PC-9 (cell line): ENCODE measurements at regions not wholly inside any gene's neighbourhood (a gene's known extent, or its start where the extent isn't known, plus 50 kb on each side); places are given as distances from the start of the nearest gene placed in this dataset.
"Not testable (repeated sequence)": the region's sequence is repeated elsewhere in the genome, so short reads cannot be mapped to it uniquely, and the experiment has no call there.

Experiments used
- BruUV-seq: library from RNA; stranded (reverse); fragments of 400-500 nt; replicated peaks from 2 replicates; lab custom pipeline; 2021; lab: Mats Ljungman, UMichigan
- CTCF ChIA-PET: fragments of 300-600 bp; sonication (Branson Sonifier 250); formaldehyde crosslinking; loops from one replicate; lab custom pipeline; 2022; ENCODE audit warnings: antibody characterized with exemption; lab: Charles Lee
- POLR2A ChIA-PET: fragments of 300-600 bp; sonication (Branson Sonifier 250); formaldehyde crosslinking; loops from one replicate; lab custom pipeline; 2022; ENCODE audit warnings: antibody characterized with exemption; ENCODE audit not compliant: unreplicated experiment; lab: Charles Lee
- DNase-seq, 2 experiments: peaks; one replicate each; pipeline versions ENCODE4 v3.0.0 to v3.0.0-alpha.2; 2015 to 2022; ENCODE audit warnings: mixed read lengths in 1 of 2
- H2AFZ ChIP-seq: fragments of 200-600 bp; sonication (generic); 2 replicates; pipeline ENCODE4 v1.8.1; 2017; ENCODE audit warnings: antibody characterized with exemption
- H3F3A ChIP-seq: fragments of 200-600 bp; sonication (generic); 2 replicates; pipeline ENCODE4 v1.8.1; 2017; ENCODE audit warnings: antibody characterized with exemption, mild to moderate bottlenecking, low read depth; ENCODE audit not compliant: insufficient read depth
- H3K27ac ChIP-seq: fragments of 200-600 bp; sonication (generic); 2 replicates; pipeline ENCODE4 v1.6.1; 2016; ENCODE audit warnings: mixed run types
- H3K27me3 ChIP-seq: fragments of 200-600 bp; sonication (generic); 2 replicates; pipeline ENCODE4 v1.6.1; 2016; ENCODE audit warnings: low read depth, mixed run types; ENCODE audit not compliant: insufficient read depth
- H3K36me3 ChIP-seq: fragments of 200-600 bp; sonication (generic); 2 replicates; pipeline ENCODE4 v1.6.1; 2016; ENCODE audit warnings: low read depth, mixed run types
- H3K4me1 ChIP-seq: fragments of 200-600 bp; sonication (generic); replicated peaks from 2 replicates; pipeline ENCODE4 v1.6.1; 2016; ENCODE audit warnings: mixed run types; ENCODE audit not compliant: insufficient read depth
- H3K4me2 ChIP-seq: fragments of 200-600 bp; sonication (generic); 2 replicates; pipeline ENCODE4 v1.6.1; 2017; ENCODE audit warnings: mixed run types
- H3K4me3 ChIP-seq: fragments of 200-600 bp; sonication (generic); 2 replicates; pipeline ENCODE4 v1.6.1; 2016; ENCODE audit warnings: mixed run types
- H3K79me2 ChIP-seq: fragments of 200-600 bp; sonication (generic); 2 replicates; pipeline ENCODE4 v1.6.1; 2017; ENCODE audit warnings: low read depth, mixed run types
- H3K9me2 ChIP-seq: fragments of 200-600 bp; sonication (generic); 2 replicates; pipeline ENCODE4 v1.8.1; 2017; ENCODE audit warnings: mild to moderate bottlenecking; ENCODE audit not compliant: insufficient read depth
- H3K9me3 ChIP-seq: fragments of 200-600 bp; sonication (generic); 2 replicates; pipeline ENCODE4 v1.8.1; 2016; ENCODE audit warnings: low read depth; ENCODE audit not compliant: insufficient read depth
- H4K20me1 ChIP-seq: fragments of 200-600 bp; sonication (generic); 2 replicates; pipeline ENCODE4 v1.8.1; 2017; ENCODE audit not compliant: insufficient read depth
- CTCF ChIP-seq: fragments of 200-600 bp; sonication (generic); conservative IDR thresholded peaks from 2 replicates; pipeline ENCODE4 v1.6.1; 2017; ENCODE audit warnings: mixed run types, antibody characterized with exemption, mild to moderate bottlenecking, moderate library complexity
- EZH2 ChIP-seq: fragments of 200-600 bp; sonication (generic); IDR thresholded peaks from 2 replicates; pipeline ENCODE4 v1.8.0; 2017; ENCODE audit warnings: antibody characterized with exemption, low read depth
- intact Hi-C: fragments of 100-400 bp; cut with micrococcal nuclease; formaldehyde crosslinking; loops from one replicate; pipeline ENCODE4 v1.10.0; 2022; ENCODE audit not compliant: unreplicated experiment

GRCh38 chr21:17393413-17393812 lies 119.4 kb upstream of the CXADR start:
- ChIA-PET CTCF (no interaction called here), POLR2A (no interaction called here)
- no peak overlapping the region for H3K27ac ChIP-seq
- H3K36me3 ChIP-seq = no peaks in the 10 kb centered on the region
- no peak for DNase-seq
- H4K20me1 ChIP-seq = no peaks in the 10 kb centered on the region
- no peak overlapping the region for H3K4me3 ChIP-seq
- no peaks in the 10 kb centered on the region for H3K9me2 ChIP-seq
- H3F3A ChIP-seq = peaks cover 13% of the 10 kb centered on the region; the same call in 1 of the 2 replicates
- no peaks in the 10 kb centered on the region for H3K27me3 ChIP-seq
- BruUV-seq = no TSS peak
- H3K4me2 ChIP-seq = no peak overlapping the region
- H3K79me2 ChIP-seq = no peaks in the 10 kb centered on the region
- no peak overlapping the region for H2AFZ ChIP-seq
- TF ChIP-seq CTCF (no peak), EZH2 (no peak)
- intact Hi-C loops = loop anchor here (5.0 kb wide), 1 partner anchor 59 kb away; no protein-coding TSS in a partner anchor
- peaks cover 18% of the 10 kb centered on the region for H3K4me1 ChIP-seq
- no peaks in the 10 kb centered on the region for H3K9me3 ChIP-seq

DNA sequence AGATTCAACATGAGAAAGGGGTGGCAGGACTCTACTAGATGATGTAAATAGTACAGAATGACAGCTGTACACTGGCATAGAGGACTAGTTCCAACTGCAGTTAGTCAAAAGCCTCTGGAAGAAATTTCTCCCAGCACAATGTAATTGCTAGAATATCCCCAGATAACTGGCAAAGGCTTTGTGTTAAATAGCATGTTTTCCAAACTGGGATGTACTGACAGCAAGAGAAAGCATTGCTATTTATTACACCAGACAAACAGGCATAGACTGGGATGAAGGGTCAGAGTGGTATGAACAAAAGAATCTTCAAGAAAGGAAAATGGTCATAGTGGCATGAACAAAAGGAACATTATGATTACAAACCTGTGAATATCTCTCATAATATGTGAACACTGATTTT lies 115.9 kb upstream of the CXADR start:
- BruUV-seq = no TSS peak
- ChIA-PET CTCF (interaction anchor here (0.7 kb wide), 1 partner anchor 1714 kb away, joined by 3 read pairs; no protein-coding TSS in a partner anchor), POLR2A (no interaction called here)
- no peaks in the 10 kb centered on the region for H4K20me1 ChIP-seq
- H3K4me2 ChIP-seq = no peak overlapping the region
- no peak overlapping the region for H3K4me3 ChIP-seq
- no peaks in the 10 kb centered on the region for H3K9me2 ChIP-seq
- H3F3A ChIP-seq = peaks cover 7% of the 10 kb centered on the region; the same call in 1 of the 2 replicates
- H3K79me2 ChIP-seq = no peaks in the 10 kb centered on the region
- TF ChIP-seq EZH2 (no peak), CTCF (no peak)
- H3K9me3 ChIP-seq = no peaks in the 10 kb centered on the region
- H3K36me3 ChIP-seq = no peaks in the 10 kb centered on the region
- intact Hi-C loops = no loop called here
- H3K27ac ChIP-seq = no peak overlapping the region
- DNase-seq = no peak
- H3K4me1 ChIP-seq = peaks cover 8% of the 10 kb centered on the region
- H3K27me3 ChIP-seq = no peaks in the 10 kb centered on the region
- peak overlapping the region; percentile 39; the same call in 1 of the 2 replicates for H2AFZ ChIP-seq

DNA sequence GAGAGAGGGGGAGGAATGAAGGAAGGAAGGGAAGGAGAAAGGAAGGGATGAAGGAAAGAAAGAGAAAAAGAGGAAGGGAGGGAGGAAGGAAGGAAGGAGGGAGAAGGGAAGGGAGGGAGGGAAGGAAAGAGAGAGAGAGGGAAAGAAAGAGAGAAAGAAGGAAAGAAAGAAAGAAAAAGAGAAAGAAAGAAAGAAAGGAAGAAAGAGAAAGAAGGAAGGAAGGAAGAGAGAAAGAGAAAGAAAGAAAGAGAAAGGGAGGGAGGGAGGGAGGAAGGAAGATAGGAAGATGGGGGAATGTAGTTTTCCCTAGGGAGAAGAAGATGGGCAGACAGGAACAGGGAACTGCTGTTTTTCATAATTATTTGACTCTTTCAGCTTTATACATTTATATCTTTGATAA lies 115.1 kb upstream of the CXADR start:
- ChIA-PET POLR2A (no interaction called here), CTCF (no interaction called here)
- no peak for DNase-seq
- no peaks in the 10 kb centered on the region for H3K9me2 ChIP-seq
- no peaks in the 10 kb centered on the region for H3K27me3 ChIP-seq
- no peaks in the 10 kb centered on the region for H4K20me1 ChIP-seq
- no peak overlapping the region for H3K4me3 ChIP-seq
- no peak overlapping the region for H3K27ac ChIP-seq
- intact Hi-C loops = no loop called here
- H3K79me2 ChIP-seq = no peaks in the 10 kb centered on the region
- no TSS peak for BruUV-seq
- no peaks in the 10 kb centered on the region for H3K9me3 ChIP-seq
- no peak overlapping the region for H2AFZ ChIP-seq
- no peaks in the 10 kb centered on the region for H3F3A ChIP-seq
- no peak overlapping the region for H3K4me2 ChIP-seq
- H3K36me3 ChIP-seq = no peaks in the 10 kb centered on the region
- TF ChIP-seq CTCF = no peak
- no peak for TF ChIP-seq EZH2
- H3K4me1 ChIP-seq = peaks cover under 1% of the 10 kb centered on the region; the same call in 1 of the 2 replicates

GRCh38 chr21:17398954-17399353 lies 113.9 kb upstream of the CXADR start:
- H4K20me1 ChIP-seq, CTCF ChIA-PET, BruUV-seq, POLR2A ChIA-PET, H3F3A ChIP-seq, DNase-seq, H3K36me3 ChIP-seq, intact Hi-C loops, H3K4me1 ChIP-seq, H2AFZ ChIP-seq, H3K4me3 ChIP-seq, H3K79me2 ChIP-seq, H3K27me3 ChIP-seq, H3K9me2 ChIP-seq, H3K27ac ChIP-seq, H3K9me3 ChIP-seq, H3K4me2 ChIP-seq: not testable (repeated sequence)
